HG03159 (cell line): ENCODE measurements at regions not wholly inside any gene's neighbourhood (a gene's known extent, or its start where the extent isn't known, plus 50 kb on each side); places are given as distances from the start of the nearest gene placed in this dataset.

Source experiments
- ATAC-seq: cut with Tn5 transposase; IDR thresholded peaks from one replicate; pipeline ENCODE4 v1.9.1; 2021; ENCODE audit warnings: mild to moderate bottlenecking, moderate library complexity; ENCODE audit not compliant: unreplicated experiment

DNA sequence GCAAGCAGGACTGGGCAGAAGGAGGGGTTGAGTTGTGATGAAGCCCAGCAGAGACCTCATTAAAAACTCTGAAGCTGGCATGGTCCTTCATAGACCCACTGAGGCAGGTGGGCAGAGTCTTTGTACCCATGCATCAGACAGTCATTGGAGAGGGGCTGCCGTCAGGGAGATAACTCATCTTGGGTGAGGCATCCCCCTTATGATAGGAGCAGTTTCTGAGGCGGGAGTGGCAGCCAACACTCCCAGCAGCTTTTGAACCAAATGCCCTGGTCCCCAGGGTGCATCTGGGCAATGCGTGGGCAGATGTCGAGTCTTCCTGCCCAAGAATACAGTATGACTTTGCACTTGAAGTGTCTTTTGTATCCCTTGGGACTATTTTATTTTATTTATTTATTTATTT is 68.1 kb downstream of the HTR5A start:
- ATAC-seq: no peak

DNA sequence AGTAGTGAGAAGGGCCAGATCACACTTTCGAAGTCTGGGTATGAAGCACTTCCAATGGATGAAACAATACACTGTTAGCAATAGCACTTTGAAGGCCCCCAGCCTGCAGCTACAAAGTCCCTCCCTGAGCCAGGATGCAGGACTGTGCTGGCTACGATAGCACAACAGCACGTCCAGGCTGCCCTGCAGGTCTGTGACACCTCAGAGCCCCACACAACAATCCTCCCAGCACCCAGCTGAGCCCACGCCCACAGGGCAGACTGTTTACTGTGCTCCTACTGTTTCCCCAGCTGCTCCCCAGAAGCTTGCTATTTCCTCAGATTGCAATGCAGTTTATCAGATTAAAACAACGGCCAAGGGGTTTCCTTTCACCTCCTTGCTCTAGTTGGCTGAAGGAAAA is 71.4 kb downstream of the HTR5A start:
- ATAC-seq: no peak

DNA sequence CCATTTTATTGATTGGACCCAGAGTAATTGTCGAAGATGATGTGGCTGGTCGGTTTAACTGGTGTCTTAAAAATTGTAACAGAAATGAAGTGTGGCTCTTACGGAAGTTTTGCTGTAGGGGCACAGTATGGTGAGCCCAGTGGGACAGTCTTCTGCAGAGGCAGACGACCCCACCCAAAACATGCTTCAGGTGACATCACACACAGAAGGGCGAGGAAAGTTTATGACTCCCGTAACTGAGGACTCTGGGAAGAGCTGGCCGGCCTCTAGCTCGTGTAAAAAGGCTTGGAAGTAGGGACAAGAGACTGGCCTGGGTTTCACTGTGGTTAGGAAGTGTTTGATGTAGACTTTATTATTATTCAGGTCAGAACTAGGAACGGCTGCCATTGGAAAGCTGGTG is 73.3 kb downstream of the HTR5A start:
- no peak for ATAC-seq

DNA sequence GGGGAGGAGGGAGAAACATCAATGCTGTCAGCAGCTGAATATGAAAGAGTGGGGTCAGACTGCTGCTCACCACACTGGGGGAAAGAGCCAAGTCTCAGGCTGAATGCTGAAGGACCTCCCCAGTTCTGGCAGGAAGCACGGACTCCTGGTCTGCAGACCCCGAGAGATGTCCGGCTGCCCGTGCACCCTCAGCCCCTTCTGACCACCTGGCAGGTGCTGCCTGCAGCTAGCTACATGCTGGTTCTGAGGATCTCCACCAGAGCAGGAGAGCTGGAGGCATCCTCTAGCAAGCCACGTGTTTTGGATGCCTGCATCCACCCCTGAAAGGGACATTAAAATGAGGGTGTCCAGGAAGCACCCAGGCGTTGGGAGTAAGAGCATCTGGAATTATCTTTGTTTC is 74.2 kb downstream of the HTR5A start:
- no peak for ATAC-seq

DNA sequence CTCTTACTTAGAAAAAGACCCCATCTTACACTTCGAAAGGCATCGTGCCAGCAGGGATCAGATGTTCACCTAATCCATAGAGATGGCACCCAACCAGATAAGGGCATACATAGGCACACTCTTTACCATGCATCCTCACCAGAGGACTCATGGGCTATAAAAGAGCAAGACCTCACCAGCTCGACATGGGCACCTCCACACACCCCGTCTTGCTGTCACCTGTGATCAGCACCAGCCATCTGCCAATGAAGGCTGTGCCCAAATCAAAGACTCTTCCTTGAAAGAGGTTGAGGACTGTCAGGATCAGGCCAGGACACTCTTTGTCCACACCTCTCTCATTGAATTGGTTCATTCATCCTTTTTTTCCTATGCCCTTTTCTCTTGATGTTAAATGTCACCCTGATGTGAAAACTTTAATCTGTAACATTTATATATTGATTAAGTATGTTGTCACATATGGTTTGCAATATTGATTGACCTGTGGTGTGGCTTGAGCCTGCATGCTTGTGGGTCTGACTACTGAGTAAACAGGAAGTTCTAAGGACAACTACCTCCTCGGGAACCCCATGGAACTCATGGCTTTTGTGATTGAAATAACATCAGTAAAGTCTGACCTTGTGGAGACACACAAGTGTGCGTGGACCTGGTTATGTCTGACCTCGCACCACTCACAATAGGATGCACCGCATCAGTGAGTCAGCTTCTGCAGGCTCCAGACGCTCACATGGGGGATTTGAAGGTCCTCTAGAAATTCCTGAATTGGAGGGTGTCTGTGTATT is 75.5 kb downstream of the HTR5A start:
- ATAC-seq: no peak

DNA sequence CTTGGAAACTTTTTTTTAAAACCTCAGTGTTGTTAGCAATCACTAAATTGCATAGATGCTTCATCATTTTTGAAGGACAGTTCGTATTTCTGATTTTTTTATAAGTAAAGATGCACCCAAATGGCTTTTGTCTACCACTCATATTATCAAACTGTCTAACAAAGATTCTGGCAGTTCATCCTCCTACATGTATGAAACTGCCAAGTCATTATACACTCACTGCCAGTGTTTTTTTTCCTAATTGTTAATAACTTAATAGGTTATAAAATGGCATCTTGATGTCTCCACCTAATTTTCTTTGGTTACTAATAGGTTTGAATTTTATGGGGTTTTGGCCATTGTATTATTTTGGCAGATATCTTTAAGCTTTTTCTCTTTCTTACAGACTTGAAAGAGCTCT is 77.0 kb downstream of the HTR5A start:
- ATAC-seq: no peak

DNA sequence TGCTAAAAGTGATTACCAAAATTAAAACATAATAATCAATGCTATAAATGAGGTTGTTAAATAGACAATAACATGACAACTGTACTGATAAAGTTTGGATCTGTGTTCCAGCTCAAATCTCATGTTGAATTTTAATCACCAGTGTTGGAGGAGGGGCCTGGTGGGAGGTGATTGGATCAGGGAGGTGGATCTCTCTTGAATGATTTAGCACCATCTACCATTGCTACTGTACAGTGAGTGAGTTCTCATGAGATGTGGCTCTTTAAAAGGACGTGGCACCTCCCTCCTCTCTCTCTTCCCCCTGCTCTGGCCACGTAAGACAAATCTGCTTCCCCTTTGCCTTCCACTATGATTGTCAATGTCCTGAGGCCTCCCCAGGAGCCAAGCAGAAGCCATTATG is 77.5 kb downstream of the HTR5A start:
- no peak for ATAC-seq

DNA sequence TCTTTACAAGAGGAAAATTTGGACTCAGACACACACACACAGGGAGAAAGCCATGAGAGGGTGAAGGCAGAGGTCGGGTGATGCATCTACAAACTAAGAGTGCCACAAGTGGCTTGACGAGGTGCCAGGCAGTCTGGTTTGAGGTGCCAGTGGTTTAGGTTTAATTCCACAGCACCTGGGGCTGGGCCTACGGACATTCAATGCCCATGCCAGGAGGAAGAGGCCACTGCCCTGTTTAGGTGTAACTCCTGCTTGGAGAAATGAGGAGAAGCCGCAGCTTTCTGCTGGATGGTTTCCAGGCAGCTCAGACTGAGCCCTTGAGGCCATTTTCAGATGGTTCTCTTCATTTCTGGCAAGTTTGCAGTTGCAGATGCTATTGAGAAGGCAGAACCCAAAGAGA is 83.6 kb downstream of the HTR5A start:
- no peak for ATAC-seq

DNA sequence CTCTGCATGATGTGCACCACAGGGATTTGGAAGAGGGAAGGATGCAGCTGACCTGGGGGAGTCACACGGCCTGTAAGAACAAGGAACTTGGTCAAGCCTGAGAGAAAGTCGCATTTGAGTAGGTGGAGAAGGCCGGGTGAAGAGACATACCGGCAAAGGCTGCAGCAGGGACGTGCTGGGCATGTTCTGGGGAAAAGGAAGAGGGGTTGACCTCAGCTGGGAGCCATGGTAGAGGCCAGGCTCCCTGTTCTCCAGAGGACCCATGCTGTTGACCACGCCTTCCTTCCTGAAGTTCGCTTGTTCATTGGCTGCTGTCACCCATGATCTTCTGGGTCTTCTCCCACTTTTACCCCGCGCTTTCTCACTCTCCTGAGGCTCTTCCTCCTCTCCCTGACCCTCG is 84.5 kb downstream of the HTR5A start:
- ATAC-seq: no peak

DNA sequence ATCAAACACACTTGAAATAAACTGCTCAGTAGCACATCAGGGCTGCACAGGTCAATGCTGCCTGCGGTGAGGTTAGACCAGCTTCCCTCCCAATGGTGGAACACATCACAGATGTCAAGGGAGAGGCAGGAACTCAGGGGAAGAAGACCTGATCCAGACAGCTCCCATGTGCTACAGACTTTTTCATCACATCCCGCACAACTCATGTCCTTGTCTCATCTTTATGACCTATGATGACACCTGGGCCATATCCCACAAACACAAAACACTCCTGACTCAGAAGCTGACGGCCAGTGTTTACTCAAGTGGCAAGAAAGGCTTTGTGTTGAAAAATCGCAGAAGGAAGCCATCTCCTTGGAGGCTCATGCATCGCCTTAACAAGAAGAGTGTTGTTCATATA is 91.6 kb downstream of the HTR5A start:
- no peak for ATAC-seq

DNA sequence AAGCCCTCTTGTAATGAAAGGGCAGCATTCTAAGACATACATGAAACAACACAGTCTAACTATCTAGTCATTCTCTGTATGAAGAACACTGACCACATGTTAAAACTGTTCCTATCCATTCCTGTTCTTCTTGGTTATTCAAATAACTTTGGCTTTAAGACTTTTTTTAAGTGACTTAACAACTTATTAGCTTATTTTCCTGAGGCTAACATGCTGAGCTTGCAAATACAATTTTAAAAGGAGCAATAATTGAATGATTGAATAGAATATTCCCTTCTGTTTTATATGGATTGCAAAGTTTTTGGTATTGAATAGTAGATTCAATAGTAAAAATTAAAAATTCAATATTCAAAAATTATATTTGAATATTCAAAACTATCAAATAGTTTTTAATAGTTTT is 92.3 kb downstream of the HTR5A start:
- ATAC-seq: no peak

DNA sequence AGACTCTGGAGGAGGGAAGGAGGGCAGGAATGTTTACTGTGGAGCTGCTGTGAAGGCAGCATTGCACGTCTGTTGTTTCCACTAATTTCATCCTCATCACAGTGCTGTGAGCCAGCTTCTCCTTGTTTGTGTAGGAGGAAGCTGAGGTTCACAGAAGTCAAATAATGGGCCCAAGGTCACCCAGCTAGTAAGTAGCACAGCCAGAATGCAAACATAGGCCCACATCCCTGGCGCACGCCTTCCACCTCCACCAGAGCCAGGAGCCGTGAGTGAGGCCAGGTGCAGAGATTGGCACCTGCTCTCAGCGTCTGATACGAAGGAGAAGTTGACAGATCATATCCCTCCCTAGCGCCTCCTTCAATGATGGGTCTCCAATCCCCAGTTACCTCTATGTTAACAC is 93.6 kb downstream of the HTR5A start:
- ATAC-seq: no peak

DNA sequence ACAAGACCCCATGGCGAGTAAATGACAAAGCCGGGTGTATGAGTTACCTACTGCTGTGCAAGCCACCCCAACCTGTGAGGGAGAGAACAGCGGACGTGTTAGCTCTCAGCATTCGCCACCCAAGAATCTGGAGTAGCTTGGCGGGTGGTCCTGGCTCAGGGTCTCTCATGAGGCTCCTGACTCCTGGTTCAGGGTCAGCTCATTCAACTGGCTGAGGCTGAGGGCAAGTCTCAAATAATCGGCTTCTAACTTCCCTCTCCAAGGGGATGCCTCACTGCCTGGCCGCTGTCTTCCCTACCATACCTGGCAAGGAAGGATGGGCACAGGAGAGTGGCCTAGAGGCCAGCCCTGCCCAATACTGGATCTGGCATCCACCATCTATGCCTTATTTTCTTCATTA is 94.2 kb downstream of the HTR5A start:
- ATAC-seq: no peak

DNA sequence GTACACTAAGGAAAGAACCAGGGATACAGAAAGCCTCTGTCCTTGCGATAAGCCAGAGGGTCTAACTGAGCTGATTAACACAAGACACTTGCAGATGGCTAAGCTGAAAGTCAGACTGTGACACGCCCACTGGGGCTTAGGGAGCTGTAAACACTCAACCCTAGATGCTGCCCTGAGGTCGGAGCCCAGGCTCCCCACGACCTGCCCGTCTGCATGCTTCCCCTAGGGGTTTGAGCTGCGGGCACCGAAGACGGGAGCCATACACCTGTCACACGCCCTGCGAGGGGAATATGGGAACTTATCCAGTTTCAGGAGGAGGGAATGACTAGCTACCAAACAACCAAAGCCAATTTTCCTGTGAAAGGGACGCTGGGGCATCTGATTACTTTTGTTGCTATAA is 96.0 kb downstream of the HTR5A start:
- ATAC-seq: no peak

DNA sequence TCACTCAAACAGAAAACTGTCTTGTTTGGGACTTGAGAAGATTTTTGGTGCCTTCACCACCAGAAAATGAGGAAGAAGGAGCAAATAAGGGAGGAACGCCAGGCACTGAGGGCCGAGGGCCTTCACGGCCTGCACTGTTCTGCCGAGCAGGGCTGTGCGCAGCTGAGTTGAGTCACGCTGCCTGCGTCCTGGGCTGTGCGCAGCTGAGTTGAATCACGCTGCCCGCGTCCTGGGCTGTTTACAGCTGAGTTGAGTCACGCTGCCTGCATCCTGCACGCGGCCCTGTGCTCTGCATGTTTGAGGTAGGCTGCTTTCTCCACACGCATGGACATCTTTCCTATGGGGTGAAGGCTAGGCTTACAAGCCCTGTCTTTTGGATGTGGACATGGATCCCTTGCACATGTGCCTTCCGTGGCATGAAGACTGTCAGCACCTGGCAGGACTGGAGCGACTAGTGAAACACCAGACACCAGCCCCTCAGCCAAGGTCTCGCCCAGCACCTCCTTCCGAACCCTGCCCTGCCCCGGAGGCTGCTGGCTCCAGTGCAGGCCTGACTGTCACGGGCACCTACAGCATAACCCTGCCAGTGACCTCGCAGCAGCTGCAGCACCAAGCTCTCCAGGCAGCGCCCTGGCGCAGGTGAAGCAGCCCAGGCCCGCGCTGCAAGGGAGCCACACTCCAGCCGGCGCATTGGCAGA is 96.7 kb downstream of the HTR5A start:
- no peak for ATAC-seq

DNA sequence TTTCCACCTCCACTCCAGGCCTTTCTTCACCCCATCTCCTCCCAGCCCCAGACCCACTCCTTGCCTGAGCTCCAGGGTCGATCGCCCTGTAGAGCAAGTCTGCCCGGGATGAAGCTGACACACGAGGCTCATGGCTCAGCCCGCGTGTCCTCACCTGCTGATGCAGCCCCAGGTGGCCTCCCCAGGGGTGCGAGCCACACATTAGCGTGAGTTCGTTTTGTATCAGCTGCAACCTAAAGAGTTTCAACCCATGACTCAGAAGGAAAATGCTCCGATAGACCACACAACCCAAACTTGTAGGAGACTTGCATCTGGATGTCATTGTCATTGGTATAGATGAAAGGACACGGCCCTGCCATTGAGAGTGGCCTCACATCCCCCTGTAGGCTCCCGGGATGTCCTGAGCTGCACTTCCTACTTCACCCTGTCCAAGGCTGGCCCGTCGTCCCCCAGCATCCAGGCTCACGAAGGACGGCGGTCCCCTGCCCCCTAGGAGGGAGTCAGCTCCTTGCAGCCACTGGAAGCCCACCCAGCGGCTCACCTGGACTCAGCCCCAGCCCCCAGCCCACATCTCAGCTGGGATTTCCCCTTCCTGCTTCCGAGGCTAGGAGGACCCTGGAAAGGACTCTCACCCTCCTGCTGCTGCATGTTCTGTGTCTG is 97.7 kb downstream of the HTR5A start:
- ATAC-seq: no peak

DNA sequence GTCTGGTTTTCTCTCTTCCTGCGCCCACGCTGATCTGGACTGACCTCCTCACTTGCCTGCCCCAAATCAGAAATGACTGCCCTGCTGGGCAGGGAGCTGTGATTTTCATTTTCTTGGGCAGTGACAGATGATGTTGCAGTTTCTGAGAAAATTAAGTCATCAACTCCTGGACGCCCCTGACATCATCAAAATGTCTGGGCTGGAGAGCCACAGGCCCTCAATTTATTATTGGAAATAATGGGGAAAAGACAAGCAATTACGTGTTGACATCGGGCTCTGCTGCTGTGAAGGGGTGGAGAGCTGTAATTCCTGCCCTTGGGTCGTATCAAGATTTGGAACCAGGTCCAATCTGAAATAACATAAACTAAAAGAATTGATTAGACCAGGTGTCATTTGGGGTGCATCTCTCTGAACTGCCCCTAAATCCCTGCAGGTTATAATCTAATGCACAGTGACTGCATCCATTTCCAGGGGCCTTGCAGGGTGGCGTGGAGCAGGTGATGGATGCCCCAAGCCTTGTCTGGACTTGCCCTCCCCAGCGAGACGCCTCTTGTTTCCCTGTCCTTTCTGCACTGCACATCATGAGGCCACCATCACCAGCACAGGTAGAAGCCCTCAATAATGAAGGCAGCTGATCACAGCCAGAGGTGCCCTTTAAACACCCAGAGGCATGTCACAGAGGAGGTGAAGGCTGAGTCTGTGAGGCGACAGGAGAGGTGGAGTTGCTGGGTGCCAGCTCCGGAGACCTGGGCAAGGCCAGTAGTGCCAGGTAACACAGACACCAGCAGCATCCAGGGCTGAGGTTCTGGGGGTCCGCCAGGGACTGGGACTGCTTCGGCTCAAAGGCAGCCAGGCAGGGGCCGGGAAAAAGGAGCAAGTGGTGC is 98.7 kb downstream of the HTR5A start:
- ATAC-seq: no peak

DNA sequence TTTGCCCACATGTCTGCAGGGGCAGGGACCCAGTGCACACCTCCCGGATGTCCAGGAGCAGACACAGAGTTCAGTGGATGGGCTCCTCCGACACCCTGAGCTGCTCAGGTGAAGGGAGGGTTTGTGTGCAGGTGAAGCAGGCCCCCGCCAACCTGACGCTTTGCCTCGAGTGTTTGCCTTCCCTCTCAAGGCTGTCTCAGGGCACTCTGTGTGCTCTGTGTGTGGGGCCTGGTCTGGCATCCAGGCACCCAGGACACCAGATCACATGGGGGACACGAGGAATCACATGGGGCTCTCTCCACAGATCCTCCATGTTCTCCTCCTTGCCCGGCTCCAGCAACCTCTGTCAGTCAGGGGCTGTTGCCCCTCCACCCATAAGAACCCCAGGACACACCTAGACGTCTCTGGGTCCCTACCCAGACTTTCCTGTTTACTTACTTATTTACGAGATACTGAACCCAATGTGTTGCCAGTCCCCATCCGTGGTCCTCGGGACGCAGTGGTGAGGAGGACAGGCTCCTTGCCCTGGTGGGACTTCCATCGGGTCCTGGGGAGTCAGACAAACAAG is 99.5 kb downstream of the HTR5A start:
- ATAC-seq: no peak

DNA sequence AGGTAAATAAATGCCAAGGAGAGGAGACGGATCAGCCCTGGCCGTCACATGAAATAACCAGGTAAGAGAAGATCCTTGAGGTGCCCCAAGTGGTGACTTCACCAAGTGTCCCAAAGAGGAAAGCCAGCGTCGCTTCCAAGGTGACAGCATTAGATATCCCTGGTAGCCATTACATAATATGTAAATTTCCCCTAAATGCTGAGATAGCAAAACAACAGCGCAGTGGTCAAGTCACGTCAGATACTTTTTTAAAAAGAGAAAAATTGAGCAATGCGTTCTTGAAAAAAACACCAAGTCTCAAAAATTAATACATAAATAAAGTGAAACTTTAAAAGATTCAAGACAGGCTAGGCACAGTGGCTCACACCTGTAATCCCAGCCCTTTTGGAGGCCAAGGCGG is 100.2 kb downstream of the HTR5A start:
- ATAC-seq: no peak

DNA sequence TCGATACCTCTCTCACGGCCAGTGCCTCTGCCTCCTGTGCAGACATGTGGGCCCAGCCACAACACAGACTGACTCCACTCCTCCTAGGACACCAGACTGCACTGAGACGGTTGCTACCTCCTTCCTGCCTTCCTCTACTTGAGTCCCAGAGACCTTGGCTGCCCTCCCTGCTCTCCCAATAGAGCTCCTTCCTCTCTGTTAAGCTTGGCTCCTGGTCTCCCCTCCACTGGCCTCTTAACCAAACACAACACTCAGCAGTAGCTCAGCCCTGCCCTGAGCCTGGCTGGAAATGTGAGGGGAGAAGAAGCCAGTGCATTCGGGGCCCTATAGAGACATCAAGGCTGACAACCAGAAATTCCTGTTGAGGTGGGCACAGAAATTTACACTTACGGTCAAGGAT is 102.0 kb downstream of the HTR5A start:
- no peak for ATAC-seq

DNA sequence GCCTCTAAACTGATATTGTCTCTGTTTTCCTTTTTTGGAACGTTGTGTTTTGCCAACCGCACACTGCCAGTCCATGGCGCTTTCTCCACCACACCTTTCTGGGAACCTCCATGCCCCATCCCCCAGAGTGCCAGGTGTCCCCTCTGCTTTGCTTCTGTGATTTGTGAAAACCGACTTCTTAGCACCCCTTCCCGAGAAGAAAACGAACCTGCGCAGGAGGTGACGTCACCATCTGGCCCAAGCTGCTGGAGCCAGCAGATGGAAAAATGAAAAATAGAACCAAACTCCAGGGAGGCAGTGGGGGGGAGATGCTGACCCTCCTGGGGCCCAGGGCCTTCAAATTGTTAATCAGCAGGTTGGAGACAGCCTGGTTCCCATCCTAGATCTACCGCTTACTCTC is 103.8 kb downstream of the HTR5A start:
- ATAC-seq: no peak
